GM19395 (cell line): ENCODE measurements at regions not wholly inside any gene's neighbourhood (a gene's known extent, or its start where the extent isn't known, plus 50 kb on each side); places are given as distances from the start of the nearest gene placed in this dataset.

ENCODE experiments used
- ATAC-seq: cut with Tn5 transposase; IDR thresholded peaks from one replicate; pipeline ENCODE4 v1.9.1; 2021; ENCODE audit warnings: mild to moderate bottlenecking, moderate library complexity; ENCODE audit not compliant: unreplicated experiment

DNA sequence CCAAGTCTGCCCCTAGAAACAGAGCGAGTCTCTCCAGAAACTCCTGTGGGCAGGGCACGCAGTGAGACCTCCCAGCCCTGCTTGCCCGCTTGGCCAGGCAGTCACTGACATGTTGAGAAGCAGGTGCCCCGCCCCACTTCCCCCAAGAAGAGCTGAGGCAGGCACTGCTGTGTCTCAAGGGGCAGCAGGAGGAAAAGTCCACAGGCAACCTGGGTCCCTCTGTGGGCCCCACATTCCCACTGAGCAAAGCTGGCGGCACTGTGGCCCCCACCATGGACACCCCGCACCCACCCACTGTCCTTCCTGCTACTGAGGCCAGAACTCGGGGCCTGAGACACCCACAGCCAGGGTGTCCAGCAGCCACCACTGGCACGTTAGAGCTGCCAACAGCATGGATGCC, 137.3 kb upstream of the NKX1-1 start:
- ATAC-seq = no peak

DNA sequence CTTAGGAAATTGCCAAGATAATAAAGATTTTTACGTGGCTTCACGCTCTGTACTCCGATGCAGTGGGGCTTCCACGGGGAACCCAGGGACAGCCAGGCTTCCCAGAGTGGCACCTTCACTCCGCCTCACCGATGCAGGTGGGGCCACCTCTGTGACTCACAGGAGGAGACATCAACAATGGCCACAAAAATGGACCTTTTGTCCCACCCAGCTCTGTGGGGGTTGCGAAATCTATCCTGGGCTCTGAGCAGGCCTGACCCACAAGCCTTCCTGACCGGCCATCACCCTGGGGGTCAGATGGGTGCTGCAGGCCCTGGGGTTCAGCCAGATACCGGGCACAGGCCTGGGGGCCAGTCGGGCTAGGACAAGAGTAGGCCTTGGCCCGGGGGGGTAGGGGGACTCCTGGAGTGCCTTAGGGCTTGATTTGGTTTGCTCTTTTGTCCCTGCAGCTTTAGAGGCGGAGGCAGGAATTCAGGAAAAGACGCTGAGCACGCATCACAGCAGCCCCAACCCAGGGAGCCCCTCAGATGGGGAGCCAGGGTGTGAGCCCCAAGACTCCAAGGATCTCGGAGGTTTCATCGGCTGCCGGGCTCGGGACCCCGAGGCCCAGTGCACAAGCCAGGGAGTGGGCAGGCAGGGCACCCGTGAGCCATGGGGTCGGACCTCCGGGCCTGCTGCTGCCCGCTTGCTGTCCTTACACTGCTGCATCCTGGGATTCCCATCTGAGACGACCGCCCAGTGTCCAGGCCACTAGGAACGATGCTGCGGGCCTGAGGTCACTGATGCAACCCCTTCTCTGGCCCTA, 136.5 kb upstream of the NKX1-1 start:
- no peak for ATAC-seq

DNA sequence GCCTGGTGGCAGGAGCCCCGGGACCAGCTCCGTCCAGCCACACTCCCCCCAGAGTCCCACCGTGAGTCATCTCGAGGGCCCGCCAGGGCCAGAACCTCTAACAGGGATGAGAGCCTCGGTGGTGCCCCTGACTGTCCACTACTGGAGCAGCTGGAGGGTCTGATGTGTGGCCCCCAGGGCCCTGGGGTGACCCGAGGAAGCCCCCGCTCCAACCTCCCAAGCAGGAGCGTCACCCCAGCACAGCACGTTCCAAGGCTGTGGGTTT, 135.9 kb upstream of the NKX1-1 start:
- no peak for ATAC-seq

DNA sequence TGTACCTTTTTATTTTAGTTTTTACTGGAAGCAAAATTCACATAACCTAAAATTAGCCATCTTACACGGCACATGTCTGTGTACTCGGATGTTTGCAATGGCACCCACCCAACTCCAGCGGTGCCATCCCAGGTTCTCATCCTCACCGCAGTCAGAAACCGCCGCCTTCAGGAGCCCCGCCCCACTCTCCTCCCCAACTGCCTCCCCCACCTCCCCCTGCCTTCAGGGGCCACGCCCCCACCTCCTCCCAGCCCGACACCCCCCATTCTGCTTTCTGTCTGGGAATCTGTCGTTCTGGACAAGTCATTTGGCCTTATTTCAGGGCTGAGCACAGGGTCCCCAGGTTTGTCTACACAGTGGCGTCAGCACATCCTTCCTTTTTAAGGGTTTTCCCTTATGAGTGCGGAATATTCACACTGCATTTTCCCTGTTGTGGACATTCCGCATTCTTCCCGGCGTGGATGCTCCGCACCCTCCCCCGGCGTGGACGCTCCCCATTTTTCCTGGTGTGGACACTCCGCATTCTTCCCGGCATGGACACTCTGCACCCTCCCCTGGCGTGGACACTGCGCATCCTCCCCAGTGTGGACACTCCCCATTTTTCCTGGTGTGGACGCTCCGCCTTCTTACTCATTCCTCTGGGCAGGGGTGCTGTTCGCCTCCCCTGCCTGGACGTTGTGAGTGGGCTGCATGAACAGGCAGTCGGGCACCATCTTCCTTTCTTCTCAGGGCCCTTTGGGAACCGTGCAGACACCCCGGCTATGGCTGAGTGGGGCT, 135.4 kb upstream of the NKX1-1 start:
- ATAC-seq = no peak

DNA sequence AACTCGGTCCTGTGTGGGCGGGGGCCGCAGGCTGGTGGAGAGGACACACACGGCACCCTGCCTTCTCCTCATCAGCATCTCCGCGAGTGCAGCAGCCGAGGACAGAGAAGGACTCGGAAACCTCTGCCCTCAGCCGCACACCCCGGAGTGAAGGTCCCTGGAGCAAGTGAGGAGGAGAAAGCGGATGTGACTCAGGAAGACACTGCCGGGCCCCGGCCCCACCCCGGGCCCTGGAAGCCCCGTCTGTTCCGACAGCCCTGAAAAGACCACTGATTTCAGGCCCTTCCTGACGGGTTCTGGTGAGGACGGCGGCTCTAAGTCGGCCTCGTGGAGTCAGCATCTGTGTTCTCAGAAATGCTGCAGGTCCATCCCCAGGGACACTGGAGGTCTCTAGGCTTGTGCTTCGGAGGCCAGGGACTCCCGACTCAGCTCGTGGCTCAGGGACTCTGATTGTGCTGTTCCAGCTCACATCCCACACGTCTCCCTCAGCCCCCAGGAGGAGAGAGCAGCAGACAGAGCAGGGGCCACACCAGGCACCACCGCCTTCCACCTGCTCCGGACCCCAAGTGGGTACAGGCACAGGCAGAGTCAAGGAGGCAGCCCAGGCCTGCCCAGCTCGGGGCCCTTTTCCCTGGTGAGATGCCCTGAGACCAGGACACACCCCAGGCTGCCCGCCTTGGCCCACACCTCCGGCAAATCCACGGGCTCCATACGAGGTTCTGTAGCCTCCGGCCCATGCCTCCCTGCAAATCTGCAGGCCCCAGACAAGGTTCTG, 134.5 kb upstream of the NKX1-1 start:
- no peak for ATAC-seq

DNA sequence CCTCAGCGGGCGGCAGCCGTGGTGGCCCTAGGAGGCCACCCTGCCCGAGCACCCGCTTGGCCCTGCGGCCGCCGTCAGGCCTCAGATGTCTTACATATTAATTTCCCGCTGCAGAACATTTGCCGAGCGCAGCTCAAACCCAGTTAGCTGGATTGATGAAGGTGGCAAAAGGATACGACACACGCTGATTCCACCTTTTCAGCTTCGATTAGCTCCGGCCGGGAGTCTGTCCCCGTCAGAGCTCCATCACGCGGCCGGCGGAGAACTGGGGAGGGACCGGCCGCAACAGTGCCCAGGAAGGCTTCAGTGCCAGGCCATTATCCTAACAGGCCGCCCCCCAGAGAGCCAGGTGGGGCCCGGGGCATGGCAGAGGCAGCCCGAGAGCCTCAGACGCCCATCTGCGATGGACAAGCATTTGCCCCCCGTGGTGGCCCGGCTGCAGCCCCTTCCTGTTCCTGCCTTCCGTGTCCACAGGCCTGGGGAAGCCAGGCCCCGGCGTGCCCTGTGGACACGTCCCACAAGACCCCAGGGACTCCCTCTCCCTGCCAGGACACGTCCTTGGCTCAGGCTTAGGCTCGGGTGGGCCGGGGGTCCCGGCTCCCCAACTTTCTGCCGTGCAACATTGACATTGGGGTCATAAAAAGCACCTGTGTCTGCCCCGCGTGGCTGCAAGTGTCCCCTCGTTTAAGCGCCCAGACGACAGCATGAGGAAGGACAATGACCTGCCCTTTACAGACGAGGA, 133.8 kb upstream of the NKX1-1 start:
- no peak for ATAC-seq

DNA sequence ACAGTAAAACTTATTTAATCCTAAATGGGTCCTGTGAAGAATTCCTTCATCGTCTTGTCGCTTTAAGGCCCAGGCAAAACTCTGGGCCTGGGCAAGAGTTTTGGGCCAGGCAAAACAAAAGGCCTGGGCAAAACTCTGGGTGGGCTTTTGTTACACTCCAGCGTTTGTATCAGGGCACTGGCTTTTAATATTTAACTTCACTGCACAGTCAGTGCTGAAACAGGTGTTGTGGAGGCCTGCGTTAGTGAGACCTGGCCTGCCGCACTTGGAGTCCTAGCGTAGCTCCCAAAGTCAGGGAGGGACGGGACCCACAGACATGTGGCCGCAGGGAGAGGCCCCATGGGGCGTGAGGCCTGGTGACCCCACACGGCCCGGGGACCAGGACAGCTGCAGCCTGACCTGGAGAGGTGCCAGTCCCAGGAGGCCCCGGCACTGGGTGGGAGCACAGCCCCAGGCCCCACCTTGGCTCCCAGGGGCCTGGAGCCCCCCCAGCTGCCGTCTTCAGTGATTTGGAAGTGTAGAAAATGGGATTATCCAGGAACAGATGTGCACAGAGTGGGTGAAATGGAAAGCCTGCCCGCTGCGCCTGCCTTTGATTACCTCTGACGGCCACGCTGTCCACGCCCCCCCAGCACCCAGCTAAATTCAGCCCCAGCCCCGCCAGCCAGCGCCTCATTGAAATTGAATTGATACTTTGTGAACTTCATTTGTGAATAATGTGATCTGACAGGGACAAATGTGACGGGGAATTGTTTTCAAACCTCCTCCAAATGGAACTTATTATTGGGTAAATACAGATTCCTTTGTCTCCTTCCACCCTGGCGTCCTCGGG, 132.9 kb upstream of the NKX1-1 start:
- ATAC-seq = no peak

DNA sequence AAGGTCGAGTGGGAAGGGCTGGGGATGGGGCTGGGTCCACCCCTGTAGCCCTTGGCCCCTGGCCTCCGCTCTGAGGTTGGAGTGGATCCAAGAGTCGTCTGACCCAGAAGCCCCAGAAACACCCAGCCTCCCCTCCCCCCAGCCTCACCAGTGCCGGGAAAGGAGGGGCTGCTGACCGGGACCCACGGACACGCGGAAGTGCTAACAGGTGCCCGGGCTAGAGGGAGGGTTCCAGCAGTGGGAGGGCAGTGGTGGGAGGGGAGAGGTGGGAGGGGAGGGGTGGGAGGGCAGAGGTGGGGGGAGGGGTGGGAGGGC, 131.8 kb upstream of the NKX1-1 start:
- no peak for ATAC-seq

DNA sequence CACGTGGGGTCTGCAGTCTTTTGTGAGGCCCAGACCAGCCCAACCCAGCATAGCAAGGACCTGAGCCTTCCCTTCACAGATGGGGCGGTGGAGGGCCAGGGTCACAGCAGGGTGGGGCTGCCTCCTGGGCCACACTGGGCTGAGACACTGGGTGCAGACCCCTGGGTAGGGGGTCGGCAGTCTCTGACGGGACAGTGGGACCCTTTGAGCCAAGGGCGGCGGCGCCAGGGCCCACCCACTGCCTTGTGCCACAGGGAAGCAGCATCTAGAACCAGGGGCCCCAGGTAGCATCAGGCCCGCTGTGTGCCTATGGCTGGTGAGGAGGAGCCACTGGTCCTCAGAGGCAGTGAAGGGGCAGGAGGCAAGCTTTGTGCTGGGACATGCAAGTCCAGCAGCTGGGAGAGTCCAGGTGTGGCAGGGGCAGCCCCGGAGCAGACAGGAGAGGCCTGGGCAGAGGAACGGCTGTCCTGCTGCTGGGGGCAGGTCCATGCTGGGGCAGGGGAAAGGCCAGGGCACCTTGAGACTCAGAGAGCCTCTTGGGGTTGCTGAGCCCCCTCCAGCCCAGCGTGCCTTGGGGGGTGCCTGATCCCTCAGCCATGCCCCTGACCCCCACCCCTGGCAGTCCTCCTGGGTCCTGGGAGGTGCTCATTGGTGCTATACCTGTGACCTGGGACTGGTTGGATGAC, 131.3 kb upstream of the NKX1-1 start:
- ATAC-seq = no peak

DNA sequence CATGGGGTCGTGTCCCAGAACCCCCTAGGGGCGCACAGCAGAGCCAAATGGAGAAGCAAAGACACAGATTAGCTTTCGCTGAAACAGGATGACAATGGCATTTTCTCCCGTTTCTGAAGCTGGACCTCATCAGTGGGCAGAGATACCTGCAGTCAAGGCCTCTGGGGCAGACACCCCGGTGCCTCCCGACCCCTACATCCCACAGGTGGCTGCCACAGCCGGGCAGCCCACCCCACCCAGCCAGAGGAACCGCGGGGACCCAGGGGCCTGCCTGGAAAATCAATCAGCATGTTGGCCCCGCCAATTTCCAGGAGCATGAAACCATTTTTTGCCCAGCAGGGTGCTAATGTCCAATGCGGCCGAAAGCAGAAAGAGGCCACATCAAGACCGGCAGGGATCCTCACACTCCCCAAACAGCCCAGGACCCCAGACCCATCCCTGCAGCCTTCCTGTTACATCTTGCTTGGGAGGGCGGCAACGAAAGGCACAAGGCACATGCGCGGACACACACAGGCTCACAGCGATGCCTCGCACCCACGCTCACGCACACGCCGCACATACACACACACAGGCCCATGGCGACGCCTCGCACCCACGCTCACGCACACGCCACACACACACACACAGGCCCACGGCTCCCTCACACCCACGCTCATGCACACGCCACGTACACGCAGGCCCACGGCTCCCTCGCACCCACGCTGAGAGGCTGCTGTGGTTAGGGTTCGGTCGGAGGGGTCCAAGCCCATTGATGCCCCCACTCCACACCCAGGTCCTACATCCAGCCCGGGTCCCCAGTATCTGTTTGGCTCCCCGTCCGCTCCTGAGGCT, 130.6 kb upstream of the NKX1-1 start:
- no peak for ATAC-seq

DNA sequence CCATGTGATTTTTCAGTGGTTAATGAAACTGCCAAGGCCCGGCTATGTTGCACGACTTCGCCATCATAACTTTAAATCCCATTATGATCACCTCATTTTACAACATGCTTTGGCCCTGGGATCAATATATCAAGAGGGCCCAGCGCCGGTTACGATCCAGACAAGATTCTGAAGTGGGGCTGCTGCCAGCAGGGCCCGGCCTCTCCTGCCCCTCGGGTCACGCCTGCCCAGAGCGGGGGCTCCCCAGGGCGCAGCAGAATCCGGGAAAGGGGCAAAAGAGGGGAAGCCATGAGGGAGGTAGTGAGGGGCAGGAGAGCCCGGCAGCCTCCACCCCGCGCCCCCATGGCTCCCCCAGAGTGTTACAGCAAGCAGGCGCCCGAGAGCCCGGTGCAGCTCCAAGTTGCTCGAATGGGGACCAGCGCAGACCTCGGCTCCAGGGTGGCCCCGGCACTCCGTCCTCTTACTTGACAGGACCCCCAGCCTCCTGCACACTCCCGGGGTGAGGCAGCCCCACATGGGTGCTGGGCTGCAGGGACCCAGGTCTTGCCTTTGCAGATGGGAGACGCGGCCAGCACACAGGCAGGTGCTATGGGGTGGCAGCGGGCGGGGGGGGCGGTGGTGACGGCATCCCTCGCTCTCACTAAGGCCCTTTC, 129.8 kb upstream of the NKX1-1 start:
- no peak for ATAC-seq

DNA sequence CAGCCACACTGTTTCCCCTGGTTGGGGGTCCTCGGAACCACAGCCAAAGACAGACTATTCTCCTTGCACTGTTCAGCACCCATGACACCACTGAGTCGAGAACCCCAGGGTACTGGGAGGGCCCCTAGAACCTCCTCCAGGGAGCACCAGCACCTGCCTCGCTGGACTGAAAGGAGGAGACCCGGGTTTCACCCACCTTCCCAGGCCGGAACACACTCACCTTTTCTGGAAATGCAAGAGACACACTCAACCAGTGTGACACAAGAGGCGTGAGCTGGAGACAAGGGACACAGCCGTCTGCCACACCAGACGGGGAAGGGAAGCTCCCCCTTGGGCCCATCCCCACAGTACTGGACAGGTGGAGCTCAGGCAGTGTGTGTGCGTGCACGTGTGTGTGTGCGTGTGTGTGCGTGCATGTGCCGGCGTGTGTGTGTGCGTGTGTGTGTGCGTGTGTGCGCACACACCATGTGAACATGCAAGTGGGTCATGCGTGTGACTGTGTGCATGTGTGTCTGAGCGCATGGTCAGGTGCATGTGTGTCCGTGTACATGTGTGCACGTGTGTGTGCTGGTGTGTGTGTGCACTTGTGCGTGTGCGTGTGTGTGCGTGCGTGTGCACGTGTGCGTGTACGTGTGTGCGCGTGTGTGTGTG, 128.8 kb upstream of the NKX1-1 start:
- ATAC-seq = no peak

DNA sequence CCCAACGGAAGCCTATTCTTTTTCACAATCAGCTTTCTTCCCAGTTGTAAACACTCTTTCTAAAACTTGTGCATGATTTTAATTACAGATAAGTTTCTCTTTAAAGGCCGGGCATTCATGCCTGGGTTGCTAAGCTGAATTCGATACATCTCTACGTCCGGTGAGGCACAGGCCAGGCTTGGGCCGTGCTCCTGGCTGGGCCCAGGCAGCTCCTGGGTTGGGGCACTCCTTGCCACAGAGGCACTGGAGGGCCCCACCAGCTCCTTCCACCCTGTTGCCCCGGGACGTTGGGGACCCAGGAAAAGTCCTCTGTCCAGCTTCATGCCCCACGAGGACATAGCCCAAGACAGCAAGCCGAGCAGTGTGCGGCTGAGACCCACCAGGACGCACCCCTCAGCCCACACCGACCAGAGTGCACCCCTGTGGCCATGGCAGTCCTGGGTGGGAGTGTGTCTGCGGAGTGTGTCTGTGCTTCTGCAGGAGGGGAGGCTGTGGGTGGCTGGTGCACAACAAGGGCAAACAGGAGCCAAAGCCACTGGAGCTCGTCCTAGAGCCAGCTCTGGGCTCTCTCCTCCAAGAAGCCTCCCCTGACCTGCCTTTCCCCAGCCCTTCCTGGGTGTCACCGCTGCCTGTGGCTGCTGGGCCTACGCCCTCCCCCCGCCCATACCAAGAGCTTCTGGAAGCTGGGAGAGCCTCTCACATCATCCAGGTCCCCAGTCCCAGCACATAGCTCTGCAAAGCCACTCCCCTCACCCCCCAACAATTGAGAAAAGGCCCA, 128.0 kb upstream of the NKX1-1 start:
- no peak for ATAC-seq

DNA sequence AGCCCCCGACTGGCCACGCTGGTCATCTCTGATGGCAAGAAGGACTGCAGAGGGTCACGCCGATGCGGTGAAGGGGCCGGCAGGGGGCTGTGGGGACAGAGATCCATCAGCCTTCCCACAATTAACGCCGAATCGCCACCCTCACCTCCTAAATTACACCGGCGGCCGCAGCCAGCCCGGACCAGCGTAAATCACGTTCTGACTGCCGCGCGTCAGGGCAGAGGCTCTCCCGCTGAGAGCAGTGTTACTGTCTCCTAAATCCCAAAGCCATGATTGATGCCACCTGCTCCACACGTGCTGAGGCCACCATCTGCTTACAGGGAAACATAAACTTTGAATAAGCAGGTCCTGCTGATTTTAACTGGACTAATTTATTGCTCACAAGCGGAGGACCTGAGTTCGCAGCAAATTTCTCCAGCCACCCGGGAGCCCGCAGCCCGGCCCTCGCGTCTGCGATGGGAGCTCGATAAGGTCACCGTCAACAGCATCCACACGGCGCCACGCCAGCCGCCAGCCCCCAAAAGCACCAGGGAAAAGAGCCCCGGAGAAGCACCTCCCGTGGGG, 127.3 kb upstream of the NKX1-1 start:
- ATAC-seq = no peak

DNA sequence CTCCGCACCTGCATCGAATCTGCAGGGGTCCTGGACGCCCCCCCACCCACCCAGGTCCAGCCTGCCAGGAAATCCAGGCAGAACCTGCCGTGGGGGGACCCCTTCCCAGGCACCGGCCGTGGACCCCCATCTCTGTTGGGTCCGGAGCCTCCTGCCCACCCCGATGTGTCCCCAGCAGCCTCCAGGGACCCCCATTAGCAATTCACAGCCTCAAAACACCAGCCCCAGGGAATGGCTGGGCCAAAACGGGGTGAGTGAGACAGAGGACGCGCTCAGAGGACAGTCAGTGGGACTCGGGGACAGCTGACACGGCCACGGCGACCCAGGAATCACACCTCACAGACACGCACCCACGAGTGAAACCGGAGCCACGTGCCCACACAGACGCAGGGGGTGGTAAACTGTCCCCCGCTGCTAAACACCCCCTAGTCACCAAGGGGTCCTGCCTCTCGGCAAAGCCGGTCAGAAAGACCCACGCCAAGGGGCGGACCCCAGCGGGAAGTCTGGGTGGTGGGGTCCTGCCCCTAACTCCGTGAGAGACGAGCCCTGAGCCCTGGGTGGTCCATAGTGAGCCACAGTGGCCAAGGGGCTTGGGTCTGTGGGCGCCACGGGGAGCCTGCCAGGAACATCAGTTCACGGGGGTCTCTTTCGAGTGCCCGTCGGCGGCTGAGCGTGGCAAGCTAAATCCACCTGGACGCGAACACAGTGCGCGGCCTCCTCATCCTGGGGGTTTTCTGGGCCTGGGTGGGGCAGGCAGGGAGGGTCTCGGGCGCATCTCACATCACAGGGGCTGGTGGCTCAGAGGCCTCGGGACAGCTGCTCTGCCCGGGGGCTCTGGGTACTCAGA, 126.5 kb upstream of the NKX1-1 start:
- no peak for ATAC-seq
